ENCODE measurements at regions not wholly inside any gene's neighbourhood (a gene's known extent, or its start where the extent isn't known, plus 50 kb on each side); places are given as distances from the start of the nearest gene placed in this dataset.
A peak's percentile ranks its signal among the peaks of the same experiment; 100 is the strongest.

DNA sequence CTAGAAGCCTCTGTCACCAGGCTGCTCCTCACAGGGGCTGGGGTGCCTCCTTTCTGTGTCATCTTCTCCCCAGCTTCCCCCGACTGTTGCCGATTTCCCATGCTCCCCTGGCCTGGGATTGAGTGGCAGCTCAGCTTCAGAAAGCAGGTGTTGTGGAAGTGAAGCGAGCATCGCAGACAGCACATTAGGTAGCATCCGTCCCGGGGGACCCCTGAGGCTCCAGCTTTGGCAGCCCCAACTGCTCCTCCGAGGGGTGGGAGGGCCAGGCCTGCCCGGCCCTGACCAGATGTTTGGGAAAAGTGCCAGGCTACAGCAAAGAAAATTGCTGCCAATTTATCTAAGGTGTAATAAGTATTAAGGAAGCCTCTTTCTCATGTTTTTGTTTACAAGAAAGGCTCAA, 1045.6 kb downstream of the BCL11B start:
- Histone ChIP-seq H3K9me2 (replicated peaks; ENCODE audit: insufficient read depth) (no peaks in the 10 kb centered on the region), H3K27ac (no peak overlapping the region), H3K4me3 (no peak overlapping the region), H4K20me1 (ENCODE audit: insufficient read depth, poor library complexity, severe bottlenecking) (no peaks in the 10 kb centered on the region), H2AFZ (no peak overlapping the region), H3K4me1 (ENCODE audit: insufficient read depth) (no peaks in the 10 kb centered on the region), H3K9me3 (ENCODE audit: low read depth) (no peaks in the 10 kb centered on the region), H3K79me2 (no peaks in the 10 kb centered on the region), H3K4me2 (no peak overlapping the region), H3K36me3 (replicated peaks; ENCODE audit: insufficient read depth, low read depth) (no peaks in the 10 kb centered on the region), H3K27me3 (no peaks in the 10 kb centered on the region)
- peak; percentile 11 for DNase-seq (ENCODE audit: low spot score)
- WGBS (ENCODE audit: low lambda C conversion rate, missing lambda C conversion rate): 65% methylated on average over 8 of the region's 8 CpGs
- TF ChIP-seq, protein P1, sequence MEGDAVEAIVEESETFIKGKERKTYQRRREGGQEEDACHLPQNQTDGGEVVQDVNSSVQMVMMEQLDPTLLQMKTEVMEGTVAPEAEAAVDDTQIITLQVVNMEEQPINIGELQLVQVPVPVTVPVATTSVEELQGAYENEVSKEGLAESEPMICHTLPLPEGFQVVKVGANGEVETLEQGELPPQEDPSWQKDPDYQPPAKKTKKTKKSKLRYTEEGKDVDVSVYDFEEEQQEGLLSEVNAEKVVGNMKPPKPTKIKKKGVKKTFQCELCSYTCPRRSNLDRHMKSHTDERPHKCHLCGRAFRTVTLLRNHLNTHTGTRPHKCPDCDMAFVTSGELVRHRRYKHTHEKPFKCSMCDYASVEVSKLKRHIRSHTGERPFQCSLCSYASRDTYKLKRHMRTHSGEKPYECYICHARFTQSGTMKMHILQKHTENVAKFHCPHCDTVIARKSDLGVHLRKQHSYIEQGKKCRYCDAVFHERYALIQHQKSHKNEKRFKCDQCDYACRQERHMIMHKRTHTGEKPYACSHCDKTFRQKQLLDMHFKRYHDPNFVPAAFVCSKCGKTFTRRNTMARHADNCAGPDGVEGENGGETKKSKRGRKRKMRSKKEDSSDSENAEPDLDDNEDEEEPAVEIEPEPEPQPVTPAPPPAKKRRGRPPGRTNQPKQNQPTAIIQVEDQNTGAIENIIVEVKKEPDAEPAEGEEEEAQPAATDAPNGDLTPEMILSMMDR (IDR thresholded peaks at IDR 0.05; ENCODE audit: poor library complexity): no peak
- TF ChIP-seq EZH2phosphoT487 (IDR thresholded peaks at IDR 0.05; ENCODE audit: low read depth, severe bottlenecking, unreplicated experiment) (no peak), EZH2 (IDR thresholded peaks at IDR 0.05; ENCODE audit: borderline replicate concordance) (no peak)

DNA sequence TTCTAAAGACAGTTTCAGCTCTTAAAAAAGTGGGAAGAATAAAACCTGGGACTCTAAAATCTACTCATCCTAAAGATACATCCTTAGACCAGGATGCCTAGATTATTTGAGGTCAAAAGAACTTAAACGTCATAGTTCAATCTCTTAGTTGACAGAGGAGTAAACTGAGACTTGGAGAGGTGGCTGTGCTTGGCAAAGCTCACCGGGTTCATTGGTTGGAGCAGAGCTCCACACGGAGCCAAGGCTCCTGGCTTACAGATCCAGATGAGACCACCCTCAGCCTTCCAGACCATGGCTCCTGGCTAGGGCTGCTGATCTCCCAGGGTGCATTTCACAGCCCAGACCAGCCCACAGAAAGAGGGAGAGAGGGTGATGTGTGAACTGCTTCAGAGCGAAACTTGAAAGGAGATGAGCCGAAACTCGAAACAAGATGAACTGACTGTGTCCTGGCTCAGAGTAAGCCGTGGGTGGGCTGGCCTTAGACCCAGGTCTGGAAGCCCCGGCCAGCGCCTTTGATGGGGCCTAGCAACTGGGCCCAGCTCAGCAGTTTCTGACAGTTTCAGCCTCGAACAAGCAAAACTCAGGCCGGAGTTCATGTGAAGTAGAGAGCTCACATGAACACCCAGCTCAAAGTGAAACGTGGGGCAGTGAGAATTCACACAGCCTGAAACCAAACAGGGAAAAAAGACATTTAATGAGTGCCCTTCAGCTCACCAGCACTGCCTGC, 1044.8 kb downstream of the BCL11B start:
- no peaks in the 10 kb centered on the region for H3K79me2 ChIP-seq
- TF ChIP-seq, protein P1 (IDR thresholded peaks at IDR 0.05; ENCODE audit: poor library complexity): no peak
- TF ChIP-seq EZH2phosphoT487 (IDR thresholded peaks at IDR 0.05; ENCODE audit: low read depth, severe bottlenecking, unreplicated experiment) (no peak), EZH2 (IDR thresholded peaks at IDR 0.05; ENCODE audit: borderline replicate concordance) (no peak)
- no peaks in the 10 kb centered on the region for H3K36me3 ChIP-seq (replicated peaks; ENCODE audit: insufficient read depth, low read depth)
- H2AFZ ChIP-seq: no peak overlapping the region
- no peaks in the 10 kb centered on the region for H3K9me3 ChIP-seq (ENCODE audit: low read depth)
- no peak overlapping the region for H3K27ac ChIP-seq
- DNase-seq (ENCODE audit: low spot score): no peak
- H3K27me3 ChIP-seq: no peaks in the 10 kb centered on the region
- no peaks in the 10 kb centered on the region for H4K20me1 ChIP-seq (ENCODE audit: insufficient read depth, poor library complexity, severe bottlenecking)
- H3K4me3 ChIP-seq: no peak overlapping the region
- no peak overlapping the region for H3K4me2 ChIP-seq
- H3K4me1 ChIP-seq (ENCODE audit: insufficient read depth): no peaks in the 10 kb centered on the region
- 87% methylated on average over 12 of the region's 12 CpGs for WGBS (ENCODE audit: low lambda C conversion rate, missing lambda C conversion rate)
- no peaks in the 10 kb centered on the region for H3K9me2 ChIP-seq (replicated peaks; ENCODE audit: insufficient read depth)

GRCh38 chr14:98227727-98228111, 1044.3 kb downstream of the BCL11B start:
- Histone ChIP-seq H3K9me3 (ENCODE audit: low read depth) (no peaks in the 10 kb centered on the region), H3K36me3 (replicated peaks; ENCODE audit: insufficient read depth, low read depth) (no peaks in the 10 kb centered on the region), H3K4me3 (no peak overlapping the region), H3K4me2 (no peak overlapping the region), H3K9me2 (replicated peaks; ENCODE audit: insufficient read depth) (no peaks in the 10 kb centered on the region), H3K27me3 (no peaks in the 10 kb centered on the region), H2AFZ (no peak overlapping the region), H4K20me1 (ENCODE audit: insufficient read depth, poor library complexity, severe bottlenecking) (no peaks in the 10 kb centered on the region), H3K79me2 (no peaks in the 10 kb centered on the region), H3K27ac (no peak overlapping the region), H3K4me1 (ENCODE audit: insufficient read depth) (no peaks in the 10 kb centered on the region)
- DNase-seq (ENCODE audit: low spot score): no peak
- TF ChIP-seq EZH2 (IDR thresholded peaks at IDR 0.05; ENCODE audit: borderline replicate concordance) (no peak), EZH2phosphoT487 (IDR thresholded peaks at IDR 0.05; ENCODE audit: low read depth, severe bottlenecking, unreplicated experiment) (no peak)
- TF ChIP-seq, protein P1 (IDR thresholded peaks at IDR 0.05; ENCODE audit: poor library complexity): no peak
- WGBS (ENCODE audit: low lambda C conversion rate, missing lambda C conversion rate): 83% methylated on average over 3 of the region's 3 CpGs
